HG02884 (cell line): ENCODE measurements at regions not wholly inside any gene's neighbourhood (a gene's known extent, or its start where the extent isn't known, plus 50 kb on each side); places are given as distances from the start of the nearest gene placed in this dataset.
"Not testable (repeated sequence)": the region's sequence is repeated elsewhere in the genome, so short reads cannot be mapped to it uniquely, and the experiment has no call there.

Source experiments
- ATAC-seq: cut with Tn5 transposase; IDR thresholded peaks from one replicate; pipeline ENCODE4 v1.9.1; 2021; ENCODE audit warnings: mild to moderate bottlenecking, moderate library complexity; ENCODE audit not compliant: unreplicated experiment

- no peak for ATAC-seq
Observed at GRCh38 chr16:26493751-26494150, 573.0 kb upstream of the C16orf82 start.

- no peak for ATAC-seq
Observed at GRCh38 chr16:26497896-26498295, 568.8 kb upstream of the C16orf82 start.

GRCh38 chr16:26500326-26500725 lies 566.4 kb upstream of the C16orf82 start:
- ATAC-seq = no peak

- ATAC-seq = no peak
Observed at GRCh38 chr16:26505496-26505895, 561.2 kb upstream of the C16orf82 start.

- ATAC-seq = not testable (repeated sequence)
Observed at GRCh38 chr16:26508946-26509345, 557.8 kb upstream of the C16orf82 start.

GRCh38 chr16:26510924-26511323 lies 555.8 kb upstream of the C16orf82 start:
- no peak for ATAC-seq

GRCh38 chr16:26511463-26511862 lies 555.3 kb upstream of the C16orf82 start:
- ATAC-seq = no peak

- ATAC-seq = no peak
Observed at GRCh38 chr16:26521626-26522025, 545.1 kb upstream of the C16orf82 start.

- ATAC-seq = no peak
Observed at GRCh38 chr16:26524281-26524680, 542.4 kb upstream of the C16orf82 start.

GRCh38 chr16:26524846-26525245 lies 541.9 kb upstream of the C16orf82 start:
- ATAC-seq = no peak

GRCh38 chr16:26525856-26526255 lies 540.9 kb upstream of the C16orf82 start:
- no peak for ATAC-seq

- no peak for ATAC-seq
Observed at GRCh38 chr16:26526633-26527032, 540.1 kb upstream of the C16orf82 start.

GRCh38 chr16:26530584-26531289 lies 536.0 kb upstream of the C16orf82 start:
- no peak for ATAC-seq

- ATAC-seq = no peak
Observed at GRCh38 chr16:26531290-26531730, 535.4 kb upstream of the C16orf82 start.

GRCh38 chr16:26532456-26532855 lies 534.3 kb upstream of the C16orf82 start:
- ATAC-seq = no peak

GRCh38 chr16:26542198-26542597 lies 524.5 kb upstream of the C16orf82 start:
- ATAC-seq = no peak

GRCh38 chr16:26546573-26546972 lies 520.2 kb upstream of the C16orf82 start:
- ATAC-seq = no peak

- no peak for ATAC-seq
Observed at GRCh38 chr16:26547681-26548080, 519.0 kb upstream of the C16orf82 start.

- ATAC-seq = no peak
Observed at GRCh38 chr16:26550111-26550610, 516.6 kb upstream of the C16orf82 start.

GRCh38 chr16:26554030-26554429 lies 512.7 kb upstream of the C16orf82 start:
- ATAC-seq = no peak

GRCh38 chr16:26561303-26561702 lies 505.4 kb upstream of the C16orf82 start:
- no peak for ATAC-seq

- no peak for ATAC-seq
Observed at GRCh38 chr16:26563018-26563417, 503.7 kb upstream of the C16orf82 start.

GRCh38 chr16:26567356-26567755 lies 499.4 kb upstream of the C16orf82 start:
- no peak for ATAC-seq
